ENCODE measurements at regions not wholly inside any gene's neighbourhood (a gene's known extent, or its start where the extent isn't known, plus 50 kb on each side); places are given as distances from the start of the nearest gene placed in this dataset.

- H3K9me3 ChIP-seq (ENCODE audit: low read length), result no peaks in the 10 kb centered on the region
- no peak for FAIRE-seq
- DNase-seq (ENCODE audit: low spot score), result no peak
- no TSS peak for BruUV-seq (replicated peaks)
- 0% methylated on average over 1 of the region's 3 CpGs for WGBS (ENCODE audit: low lambda C conversion rate)
- H3K4me2 ChIP-seq (ENCODE audit: low read depth, low read length), result no peak overlapping the region
- H3K4me1 ChIP-seq (ENCODE audit: insufficient read depth, low read length), result peaks cover 10% of the 10 kb centered on the region
- no peak overlapping the region for H3K9ac ChIP-seq (ENCODE audit: insufficient read depth, low read depth, low read length)
- no peaks in the 10 kb centered on the region for H3K27me3 ChIP-seq (ENCODE audit: control insufficient read depth in 1 of 2, insufficient read depth in 2 of 2, low read length in 2 of 2)
- ChIA-PET POLR2A (no interaction called here), CTCF (ENCODE audit: low intra/inter-chr PET ratio, low total read pairs) (no interaction called here)
- H3K27ac ChIP-seq (ENCODE audit: extremely low read length, insufficient read depth, low read length), result no peak overlapping the region
- H3K79me2 ChIP-seq (ENCODE audit: insufficient read depth, low read length), result no peaks in the 10 kb centered on the region
- in situ Hi-C loops (cut with HindIII; ENCODE audit: extremely low pct_ligation_motif_present, low pct_unique_long_range_greater_than_20kb) (no loop called here), intact Hi-C loops (cut with micrococcal nuclease; ENCODE audit: unreplicated experiment) (no loop called here)
- no peak for ATAC-seq
- no peaks in the 10 kb centered on the region for H3K36me3 ChIP-seq (replicated peaks in 1 of 2; ENCODE audit: control insufficient read depth in 1 of 2, insufficient read depth in 2 of 2, low read length in 2 of 2)
- H3K4me3 ChIP-seq (replicated peaks in 1 of 3; ENCODE audit: insufficient read depth in 1 of 3, low read depth in 2 of 3, low read length in 3 of 3), result no peak overlapping the region
- no peaks in the 10 kb centered on the region for H4K20me1 ChIP-seq (ENCODE audit: insufficient read depth, low read length)
- H2AFZ ChIP-seq (ENCODE audit: low read length), result no peak overlapping the region
- TF ChIP-seq RELA (CRISPR knock-in tag; IDR thresholded peaks at IDR 0.05) (no peak), ZNF816 (CRISPR knock-in tag; IDR thresholded peaks at IDR 0.05; ENCODE audit: borderline replicate concordance) (no peak), ZNF407 (CRISPR knock-in tag; IDR thresholded peaks at IDR 0.05; ENCODE audit: not compliant biosample characterization) (no peak), SALL2 (CRISPR knock-in tag; IDR thresholded peaks at IDR 0.05) (no peak), SETDB1 (CRISPR knock-in tag; IDR thresholded peaks at IDR 0.05; ENCODE audit: borderline replicate concordance) (no peak), ELF4 (CRISPR knock-in tag; IDR thresholded peaks at IDR 0.05; ENCODE audit: borderline replicate concordance) (no peak), PATZ1 (CRISPR knock-in tag; IDR thresholded peaks at IDR 0.05) (no peak), ZNF333 (CRISPR knock-in tag; IDR thresholded peaks at IDR 0.05; ENCODE audit: borderline replicate concordance) (no peak), ARNT (IDR thresholded peaks at IDR 0.05) (no peak), ZFX (CRISPR knock-in tag; IDR thresholded peaks at IDR 0.05; ENCODE audit: low read depth) (no peak), NR2F1 (CRISPR knock-in tag; IDR thresholded peaks at IDR 0.05) (no peak), ZBTB43 (CRISPR knock-in tag; conservative IDR thresholded peaks at IDR 0.05) (no peak), ZFP62 (CRISPR knock-in tag; IDR thresholded peaks at IDR 0.05) (no peak), ZNF34 (CRISPR knock-in tag; IDR thresholded peaks at IDR 0.05; ENCODE audit: borderline replicate concordance) (no peak), ZMAT3 (CRISPR knock-in tag; conservative IDR thresholded peaks at IDR 0.05) (no peak)
Observed at GRCh38 chrX:150234126-150234525, 129.0 kb upstream of the MAMLD1 start.

All from HepG2 (cell line).